ENCODE measurements at regions not wholly inside any gene's neighbourhood (a gene's known extent, or its start where the extent isn't known, plus 50 kb on each side); places are given as distances from the start of the nearest gene placed in this dataset.

- TF ChIP-seq PAX5 (IDR thresholded peaks at IDR 0.05; ENCODE audit: insufficient read depth, low read length, severe bottlenecking) (no peak), POU2F2 (IDR thresholded peaks at IDR 0.05; ENCODE audit: low read depth, low read length) (no peak), POLR2A (IDR thresholded peaks at IDR 0.05; ENCODE audit: low read depth, low read length) (no peak), SPI1 (IDR thresholded peaks at IDR 0.05; ENCODE audit: low read depth, low read length) (no peak), TAF1 (IDR thresholded peaks at IDR 0.05; ENCODE audit: low read depth, low read length) (no peak), POLR2AphosphoS5 (IDR thresholded peaks at IDR 0.05; ENCODE audit: low read depth, low read length) (no peak)
- FAIRE-seq: no peak
These were observed 91.9 kb upstream of the FLRT2 start for GRCh38 chr14:85438001-85438400.

GRCh38 chr14:85438481-85438942, 91.4 kb upstream of the FLRT2 start:
- FAIRE-seq: no peak

More at GRCh38 chr14:85438001-85438400, 91.9 kb upstream of the FLRT2 start:
- DNase-seq (ENCODE audit: insufficient read length, low spot score): no peak

GRCh38 chr14:85439696-85440328, 90.1 kb upstream of the FLRT2 start:
- DNase-seq (ENCODE audit: insufficient read length, low spot score): no peak
- TF ChIP-seq POLR2AphosphoS5 (IDR thresholded peaks at IDR 0.05; ENCODE audit: low read depth, low read length): no peak
- TF ChIP-seq SPI1 (IDR thresholded peaks at IDR 0.05; ENCODE audit: low read depth, low read length): no peak
- TF ChIP-seq POU2F2 (IDR thresholded peaks at IDR 0.05; ENCODE audit: low read depth, low read length): no peak
- no peak for TF ChIP-seq POLR2A (IDR thresholded peaks at IDR 0.05; ENCODE audit: low read depth, low read length)
- TF ChIP-seq TAF1 (IDR thresholded peaks at IDR 0.05; ENCODE audit: low read depth, low read length): no peak
- no peak for TF ChIP-seq PAX5 (IDR thresholded peaks at IDR 0.05; ENCODE audit: insufficient read depth, low read length, severe bottlenecking)
- FAIRE-seq: no peak

More at GRCh38 chr14:85438481-85438942, 91.4 kb upstream of the FLRT2 start:
- DNase-seq (ENCODE audit: insufficient read length, low spot score): no peak
- no peak for TF ChIP-seq SPI1 (IDR thresholded peaks at IDR 0.05; ENCODE audit: low read depth, low read length)
- TF ChIP-seq POLR2AphosphoS5 (IDR thresholded peaks at IDR 0.05; ENCODE audit: low read depth, low read length): no peak
- TF ChIP-seq POU2F2 (IDR thresholded peaks at IDR 0.05; ENCODE audit: low read depth, low read length): no peak
- TF ChIP-seq TAF1 (IDR thresholded peaks at IDR 0.05; ENCODE audit: low read depth, low read length): no peak
- TF ChIP-seq POLR2A (IDR thresholded peaks at IDR 0.05; ENCODE audit: low read depth, low read length): no peak
- no peak for TF ChIP-seq PAX5 (IDR thresholded peaks at IDR 0.05; ENCODE audit: insufficient read depth, low read length, severe bottlenecking)

- no peak for TF ChIP-seq PAX5 (IDR thresholded peaks at IDR 0.05; ENCODE audit: insufficient read depth, low read length, severe bottlenecking)
- no peak for TF ChIP-seq POU2F2 (IDR thresholded peaks at IDR 0.05; ENCODE audit: low read depth, low read length)
- no peak for TF ChIP-seq POLR2AphosphoS5 (IDR thresholded peaks at IDR 0.05; ENCODE audit: low read depth, low read length)
- TF ChIP-seq TAF1 (IDR thresholded peaks at IDR 0.05; ENCODE audit: low read depth, low read length): no peak
- TF ChIP-seq POLR2A (IDR thresholded peaks at IDR 0.05; ENCODE audit: low read depth, low read length): no peak
- TF ChIP-seq SPI1 (IDR thresholded peaks at IDR 0.05; ENCODE audit: low read depth, low read length): no peak
- FAIRE-seq (no peak), DNase-seq (ENCODE audit: insufficient read length, low spot score) (no peak)
These were observed 87.9 kb upstream of the FLRT2 start for GRCh38 chr14:85441909-85442643.

- TF ChIP-seq POLR2A (IDR thresholded peaks at IDR 0.05; ENCODE audit: low read depth, low read length): no peak
- FAIRE-seq: no peak
- DNase-seq (ENCODE audit: insufficient read length, low spot score): no peak
These were observed 86.9 kb upstream of the FLRT2 start for GRCh38 chr14:85442996-85443395.

- FAIRE-seq (no peak), DNase-seq (ENCODE audit: insufficient read length, low spot score) (no peak)
- TF ChIP-seq TAF1 (IDR thresholded peaks at IDR 0.05; ENCODE audit: low read depth, low read length): no peak
- no peak for TF ChIP-seq POU2F2 (IDR thresholded peaks at IDR 0.05; ENCODE audit: low read depth, low read length)
- no peak for TF ChIP-seq SPI1 (IDR thresholded peaks at IDR 0.05; ENCODE audit: low read depth, low read length)
- TF ChIP-seq POLR2A (IDR thresholded peaks at IDR 0.05; ENCODE audit: low read depth, low read length): no peak
- TF ChIP-seq POLR2AphosphoS5 (IDR thresholded peaks at IDR 0.05; ENCODE audit: low read depth, low read length): no peak
- no peak for TF ChIP-seq PAX5 (IDR thresholded peaks at IDR 0.05; ENCODE audit: insufficient read depth, low read length, severe bottlenecking)
These were observed 85.3 kb upstream of the FLRT2 start for GRCh38 chr14:85444635-85445034.

GRCh38 chr14:85445151-85445795, 84.7 kb upstream of the FLRT2 start:
- no peak for FAIRE-seq
- no peak for TF ChIP-seq POLR2A (IDR thresholded peaks at IDR 0.05; ENCODE audit: low read depth, low read length)
- TF ChIP-seq TAF1 (IDR thresholded peaks at IDR 0.05; ENCODE audit: low read depth, low read length): no peak
- TF ChIP-seq POLR2AphosphoS5 (IDR thresholded peaks at IDR 0.05; ENCODE audit: low read depth, low read length): no peak
- no peak for TF ChIP-seq POU2F2 (IDR thresholded peaks at IDR 0.05; ENCODE audit: low read depth, low read length)
- TF ChIP-seq PAX5 (IDR thresholded peaks at IDR 0.05; ENCODE audit: insufficient read depth, low read length, severe bottlenecking): no peak
- no peak for TF ChIP-seq SPI1 (IDR thresholded peaks at IDR 0.05; ENCODE audit: low read depth, low read length)
- DNase-seq (ENCODE audit: insufficient read length, low spot score): no peak

GRCh38 chr14:85447883-85448282, 82.1 kb upstream of the FLRT2 start:
- no peak for FAIRE-seq
- no peak for TF ChIP-seq POU2F2 (IDR thresholded peaks at IDR 0.05; ENCODE audit: low read depth, low read length)
- no peak for TF ChIP-seq PAX5 (IDR thresholded peaks at IDR 0.05; ENCODE audit: insufficient read depth, low read length, severe bottlenecking)
- no peak for TF ChIP-seq POLR2AphosphoS5 (IDR thresholded peaks at IDR 0.05; ENCODE audit: low read depth, low read length)
- no peak for DNase-seq (ENCODE audit: insufficient read length, low spot score)

- DNase-seq (ENCODE audit: insufficient read length, low spot score): no peak
- no peak for FAIRE-seq
- TF ChIP-seq PAX5 (IDR thresholded peaks at IDR 0.05; ENCODE audit: insufficient read depth, low read length, severe bottlenecking) (no peak), POU2F2 (IDR thresholded peaks at IDR 0.05; ENCODE audit: low read depth, low read length) (no peak)
These were observed 78.5 kb upstream of the FLRT2 start for GRCh38 chr14:85451421-85451820.

Measured in GM12891 (cell line).